ENCODE measurements at regions not wholly inside any gene's neighbourhood (a gene's known extent, or its start where the extent isn't known, plus 50 kb on each side); places are given as distances from the start of the nearest gene placed in this dataset.

- H3K27ac ChIP-seq (ENCODE audit: extremely low read depth, low read depth, low read length) = no peak overlapping the region
- CTCF ChIA-PET = no interaction called here
Observed at GRCh38 chr21:25343774-25344545, 263.3 kb downstream of the MRPL39 start.

GRCh38 chr21:25342816-25343215, 264.5 kb downstream of the MRPL39 start:
- ChIA-PET CTCF (no interaction called here), POLR2A (no interaction called here)
- Histone ChIP-seq H3K4me3 (ENCODE audit: low read depth, low read length) (no peak overlapping the region), H3K9me3 (ENCODE audit: control insufficient read depth, insufficient read depth, low read depth, low read length) (no peaks in the 10 kb centered on the region), H3K4me1 (ENCODE audit: control insufficient read depth, insufficient read depth, low read length) (no peaks in the 10 kb centered on the region), H3K36me3 (ENCODE audit: control insufficient read depth in 2 of 2, insufficient read depth in 1 of 2, low read length in 2 of 2) (no peaks in the 10 kb centered on the region), H3K27ac (ENCODE audit: extremely low read depth, low read depth, low read length) (no peak overlapping the region)
- TF ChIP-seq ZNF37A (tag by site-specific recombination; IDR thresholded peaks at IDR 0.05) (no peak), ZNF664 (tag by site-specific recombination; IDR thresholded peaks at IDR 0.05) (no peak), ZSCAN23 (tag by site-specific recombination; IDR thresholded peaks at IDR 0.05) (no peak), ZNF514 (tag by site-specific recombination; IDR thresholded peaks at IDR 0.05) (no peak), YY1 (tag by site-specific recombination; IDR thresholded peaks at IDR 0.05) (no peak), ZNF792 (tag by site-specific recombination; IDR thresholded peaks at IDR 0.05) (no peak), EGR2 (tag by site-specific recombination; IDR thresholded peaks at IDR 0.05; ENCODE audit: low read depth) (no peak), AEBP2 (tag by site-specific recombination; IDR thresholded peaks at IDR 0.05; ENCODE audit: borderline replicate concordance) (no peak), ZNF580 (tag by site-specific recombination; IDR thresholded peaks at IDR 0.05) (no peak), ZNF155 (tag by site-specific recombination; IDR thresholded peaks at IDR 0.05) (no peak), ZNF658 (tag by site-specific recombination; IDR thresholded peaks at IDR 0.05) (no peak), ZBTB8A (tag by site-specific recombination; IDR thresholded peaks at IDR 0.05) (no peak), ZNF341 (tag by site-specific recombination; IDR thresholded peaks at IDR 0.05; ENCODE audit: low read depth) (no peak), ZNF707 (tag by site-specific recombination; IDR thresholded peaks at IDR 0.05) (no peak), ZNF239 (tag by site-specific recombination; IDR thresholded peaks at IDR 0.05) (no peak), SCRT1 (tag by site-specific recombination; IDR thresholded peaks at IDR 0.05; ENCODE audit: borderline replicate concordance) (no peak), ZNF394 (tag by site-specific recombination; IDR thresholded peaks at IDR 0.05; ENCODE audit: borderline replicate concordance) (no peak), ZBTB48 (tag by site-specific recombination; IDR thresholded peaks at IDR 0.05) (no peak), ZNF518A (tag by site-specific recombination; conservative IDR thresholded peaks at IDR 0.05; ENCODE audit: low read depth) (no peak), ZSCAN30 (tag by site-specific recombination; IDR thresholded peaks at IDR 0.05) (no peak)

More at GRCh38 chr21:25343774-25344545, 263.3 kb downstream of the MRPL39 start:
- POLR2A ChIA-PET = no interaction called here
- Histone ChIP-seq H3K36me3 (ENCODE audit: control insufficient read depth in 2 of 2, insufficient read depth in 1 of 2, low read length in 2 of 2) (no peaks in the 10 kb centered on the region), H3K4me3 (ENCODE audit: low read depth, low read length) (no peak overlapping the region), H3K9me3 (ENCODE audit: control insufficient read depth, insufficient read depth, low read depth, low read length) (no peaks in the 10 kb centered on the region), H3K4me1 (ENCODE audit: control insufficient read depth, insufficient read depth, low read length) (no peaks in the 10 kb centered on the region)
- TF ChIP-seq ZNF544 (tag by site-specific recombination; IDR thresholded peaks at IDR 0.05) = no peak

Data from HEK293 (cell line).